ENCODE measurements at regions not wholly inside any gene's neighbourhood (a gene's known extent, or its start where the extent isn't known, plus 50 kb on each side); places are given as distances from the start of the nearest gene placed in this dataset.

DNA sequence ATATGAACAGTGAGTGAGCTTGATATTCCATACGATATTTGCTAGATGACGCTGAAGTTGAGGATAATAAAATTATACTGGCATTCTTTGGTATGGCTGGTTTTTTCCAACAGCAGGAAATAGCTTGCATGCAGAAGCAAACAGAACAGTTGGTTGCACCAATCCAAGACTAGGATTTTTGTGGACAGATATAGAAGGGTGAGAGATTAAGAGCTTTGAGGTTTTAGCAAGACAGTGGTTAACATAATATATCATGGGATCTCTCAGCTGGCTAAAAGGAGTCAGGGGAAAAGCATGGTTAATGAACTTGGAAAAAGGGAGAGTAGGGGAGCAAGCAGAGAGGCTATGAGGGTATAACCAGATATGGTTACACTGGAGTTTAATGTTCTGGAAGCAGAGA lies 127.9 kb downstream of the DHX15 start:
- TF ChIP-seq, protein P1, sequence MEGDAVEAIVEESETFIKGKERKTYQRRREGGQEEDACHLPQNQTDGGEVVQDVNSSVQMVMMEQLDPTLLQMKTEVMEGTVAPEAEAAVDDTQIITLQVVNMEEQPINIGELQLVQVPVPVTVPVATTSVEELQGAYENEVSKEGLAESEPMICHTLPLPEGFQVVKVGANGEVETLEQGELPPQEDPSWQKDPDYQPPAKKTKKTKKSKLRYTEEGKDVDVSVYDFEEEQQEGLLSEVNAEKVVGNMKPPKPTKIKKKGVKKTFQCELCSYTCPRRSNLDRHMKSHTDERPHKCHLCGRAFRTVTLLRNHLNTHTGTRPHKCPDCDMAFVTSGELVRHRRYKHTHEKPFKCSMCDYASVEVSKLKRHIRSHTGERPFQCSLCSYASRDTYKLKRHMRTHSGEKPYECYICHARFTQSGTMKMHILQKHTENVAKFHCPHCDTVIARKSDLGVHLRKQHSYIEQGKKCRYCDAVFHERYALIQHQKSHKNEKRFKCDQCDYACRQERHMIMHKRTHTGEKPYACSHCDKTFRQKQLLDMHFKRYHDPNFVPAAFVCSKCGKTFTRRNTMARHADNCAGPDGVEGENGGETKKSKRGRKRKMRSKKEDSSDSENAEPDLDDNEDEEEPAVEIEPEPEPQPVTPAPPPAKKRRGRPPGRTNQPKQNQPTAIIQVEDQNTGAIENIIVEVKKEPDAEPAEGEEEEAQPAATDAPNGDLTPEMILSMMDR (conservative IDR thresholded peaks at IDR 0.05; ENCODE audit: low read depth, low read length), result no peak
- no peak for TF ChIP-seq EZH2 (IDR thresholded peaks at IDR 0.05; ENCODE audit: low read length, unreplicated experiment)
